ENCODE measurements at regions not wholly inside any gene's neighbourhood (a gene's known extent, or its start where the extent isn't known, plus 50 kb on each side); places are given as distances from the start of the nearest gene placed in this dataset.

DNA sequence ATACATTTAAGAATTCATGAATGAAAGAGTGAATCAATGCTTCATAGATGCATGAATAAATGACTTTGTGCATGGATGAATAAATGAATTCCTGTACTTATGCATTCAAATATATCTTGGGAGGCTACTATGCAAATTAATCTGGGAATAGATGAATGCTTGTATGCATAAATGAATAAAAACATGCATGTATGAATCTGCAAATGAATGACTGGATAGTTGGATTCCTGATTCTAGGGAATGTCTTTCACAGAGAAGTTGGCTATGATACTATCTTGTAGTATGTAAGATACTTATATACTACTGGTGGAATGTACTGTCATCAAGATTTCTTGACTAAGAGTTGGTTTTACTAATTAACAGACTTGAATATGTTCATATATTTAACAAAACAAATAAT is 75.3 kb upstream of the ASTN2 start:
- Histone ChIP-seq H3K27me3 (peaks cover 0 to 21% (median 0%) of the 10 kb centered on the region in 4 donors), H3K9me3 (no peaks in the 10 kb centered on the region), H3K4me1 (peaks cover 0 to 8% (median 0%) of the 10 kb centered on the region in 3 donors), H3K36me3 (no peaks in the 10 kb centered on the region), H3K27ac (no peak overlapping the region), H3K4me3 (no peak overlapping the region)
- intact Hi-C loops (cut with DNase I): no loop called here
- TF ChIP-seq, protein P1, sequence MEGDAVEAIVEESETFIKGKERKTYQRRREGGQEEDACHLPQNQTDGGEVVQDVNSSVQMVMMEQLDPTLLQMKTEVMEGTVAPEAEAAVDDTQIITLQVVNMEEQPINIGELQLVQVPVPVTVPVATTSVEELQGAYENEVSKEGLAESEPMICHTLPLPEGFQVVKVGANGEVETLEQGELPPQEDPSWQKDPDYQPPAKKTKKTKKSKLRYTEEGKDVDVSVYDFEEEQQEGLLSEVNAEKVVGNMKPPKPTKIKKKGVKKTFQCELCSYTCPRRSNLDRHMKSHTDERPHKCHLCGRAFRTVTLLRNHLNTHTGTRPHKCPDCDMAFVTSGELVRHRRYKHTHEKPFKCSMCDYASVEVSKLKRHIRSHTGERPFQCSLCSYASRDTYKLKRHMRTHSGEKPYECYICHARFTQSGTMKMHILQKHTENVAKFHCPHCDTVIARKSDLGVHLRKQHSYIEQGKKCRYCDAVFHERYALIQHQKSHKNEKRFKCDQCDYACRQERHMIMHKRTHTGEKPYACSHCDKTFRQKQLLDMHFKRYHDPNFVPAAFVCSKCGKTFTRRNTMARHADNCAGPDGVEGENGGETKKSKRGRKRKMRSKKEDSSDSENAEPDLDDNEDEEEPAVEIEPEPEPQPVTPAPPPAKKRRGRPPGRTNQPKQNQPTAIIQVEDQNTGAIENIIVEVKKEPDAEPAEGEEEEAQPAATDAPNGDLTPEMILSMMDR (IDR thresholded peaks at IDR 0.05): no peak
- TF ChIP-seq POLR2A (IDR thresholded peaks at IDR 0.05): no peak
- no peak for DNase-seq

DNA sequence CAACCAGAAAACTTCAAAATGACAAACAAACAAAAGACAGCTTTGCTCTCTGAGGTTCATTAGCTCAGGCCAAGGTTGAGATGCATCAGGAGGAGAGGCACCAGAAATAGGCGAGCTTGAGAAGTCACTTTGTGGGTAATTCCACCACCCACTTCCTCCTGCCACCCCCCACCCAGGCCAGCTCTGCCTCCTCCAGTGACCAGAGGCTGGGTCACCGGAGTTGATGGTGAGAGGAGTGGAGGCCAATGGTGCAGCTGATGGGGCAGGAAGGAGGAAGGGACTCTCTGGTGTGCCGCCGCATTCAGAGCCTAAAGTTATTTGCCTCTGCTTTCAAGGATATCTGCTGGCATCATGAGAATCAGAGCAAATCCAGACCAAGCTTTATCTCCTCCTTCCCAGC is 73.8 kb upstream of the ASTN2 start:
- H3K9me3 ChIP-seq: no peaks in the 10 kb centered on the region
- DNase-seq: no peak
- TF ChIP-seq POLR2A (IDR thresholded peaks at IDR 0.05): no peak
- TF ChIP-seq, protein P1 (IDR thresholded peaks at IDR 0.05): no peak
- H3K4me1 ChIP-seq: peaks cover 0 to 8% (median 0%) of the 10 kb centered on the region in 3 donors
- H3K27me3 ChIP-seq: peaks cover 0 to 26% (median 0%) of the 10 kb centered on the region in 4 donors
- 80 to 88% methylated on average over 2 to 4 of the region's 4 CpGs for WGBS, 2 donors
- no peaks in the 10 kb centered on the region for H3K36me3 ChIP-seq
- intact Hi-C loops (cut with DNase I): no loop called here
- no peak overlapping the region for H3K4me3 ChIP-seq
- H3K27ac ChIP-seq: no peak overlapping the region

DNA sequence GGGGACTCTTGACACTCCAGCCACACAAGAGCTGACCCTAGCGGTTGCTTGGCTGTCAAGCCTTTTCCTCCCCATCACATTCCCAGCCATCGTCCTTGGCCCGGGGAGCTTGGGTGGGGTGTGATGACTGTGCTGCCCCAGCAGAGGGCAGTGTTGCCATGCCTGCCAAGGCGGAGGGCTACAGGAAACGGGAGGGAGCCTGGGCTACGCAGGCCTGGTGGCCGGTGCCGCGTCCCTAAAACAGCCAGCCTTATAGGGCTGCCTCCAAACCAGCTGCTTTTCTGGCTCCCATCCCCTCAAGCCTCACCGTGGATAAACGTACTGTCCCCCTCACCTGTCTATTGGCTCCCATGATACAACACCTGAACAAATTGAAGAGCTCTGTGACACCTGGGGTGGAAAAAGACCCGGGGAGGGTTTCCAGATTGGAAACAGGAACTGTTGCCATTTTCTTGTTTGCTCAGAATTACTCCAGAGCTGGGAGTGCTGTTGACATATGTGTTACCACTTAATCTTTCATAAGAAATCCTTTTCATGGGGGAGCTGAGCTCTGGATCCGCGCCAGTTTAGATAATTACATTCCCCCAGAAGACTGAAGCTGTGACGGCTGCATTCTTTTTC is 72.8 kb upstream of the ASTN2 start:
- Histone ChIP-seq H3K4me1 (peaks cover 0 to 8% (median 0%) of the 10 kb centered on the region in 3 donors), H3K4me3 (peak overlapping the region in 1 of 4 donors; percentile 37), H3K27ac (no peak overlapping the region), H3K27me3 (peaks cover 0 to 26% (median 0%) of the 10 kb centered on the region in 4 donors), H3K36me3 (no peaks in the 10 kb centered on the region), H3K9me3 (no peaks in the 10 kb centered on the region)
- intact Hi-C loops (cut with DNase I): no loop called here
- DNase-seq: no peak
- TF ChIP-seq, protein P1 (IDR thresholded peaks at IDR 0.05): peak; percentile 41 to 94 (median 80)
- TF ChIP-seq POLR2A (IDR thresholded peaks at IDR 0.05): no peak
- WGBS, 2 donors: 11 to 15% methylated on average over 7 to 8 of the region's 15 CpGs

DNA sequence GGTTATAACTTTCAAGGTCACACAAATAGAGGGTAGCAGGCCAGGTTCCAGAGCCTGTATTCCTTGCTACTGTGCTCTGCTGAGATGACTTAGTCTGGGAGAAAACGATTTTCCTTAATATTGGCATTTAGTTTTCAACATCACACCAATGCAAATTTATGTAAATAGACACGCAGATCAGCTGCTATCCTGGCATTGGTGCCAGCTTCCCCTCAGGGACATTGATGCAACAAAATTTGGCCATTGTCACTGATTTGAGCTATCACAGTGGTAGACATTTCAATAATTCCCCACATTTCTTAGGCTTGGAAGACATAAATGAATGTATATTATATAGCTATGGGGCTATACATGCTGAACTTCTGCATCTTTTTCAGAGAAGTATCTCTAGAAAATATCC is 71.6 kb upstream of the ASTN2 start:
- Histone ChIP-seq H3K27me3 (peaks cover 0 to 26% (median 0%) of the 10 kb centered on the region in 4 donors), H3K4me3 (no peak overlapping the region), H3K27ac (no peak overlapping the region), H3K4me1 (peaks cover 0 to 8% (median 0%) of the 10 kb centered on the region in 3 donors), H3K9me3 (no peaks in the 10 kb centered on the region), H3K36me3 (no peaks in the 10 kb centered on the region)
- WGBS, 2 donors: 43 to 56% methylated on average over 2 of the region's 2 CpGs
- intact Hi-C loops (cut with DNase I): no loop called here
- TF ChIP-seq, protein P1 (IDR thresholded peaks at IDR 0.05): no peak
- TF ChIP-seq POLR2A (IDR thresholded peaks at IDR 0.05): no peak
- no peak for DNase-seq

DNA sequence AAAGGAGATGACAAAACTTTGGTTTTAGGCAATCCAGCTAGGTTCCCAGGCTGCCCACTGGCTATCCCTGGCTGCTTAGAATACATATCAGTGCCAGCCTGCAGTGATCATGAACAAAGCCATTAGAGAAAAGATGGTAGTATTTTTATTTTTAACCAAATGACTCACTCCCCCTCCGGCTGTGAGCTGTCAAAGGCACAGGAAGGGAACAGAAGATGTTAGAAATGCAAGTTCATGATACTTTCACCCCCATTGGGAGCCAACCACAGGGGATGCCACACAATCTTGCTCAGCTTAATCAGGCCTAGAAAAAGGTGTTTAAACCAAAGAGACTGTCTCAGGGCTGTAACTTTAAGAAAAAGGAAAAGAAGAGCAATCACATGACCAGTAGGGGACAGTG is 70.3 kb upstream of the ASTN2 start:
- WGBS, 2 donors: 0% methylated on average over 1 of the region's 1 CpG
- no peak for DNase-seq
- no peak overlapping the region for H3K27ac ChIP-seq
- H3K4me3 ChIP-seq: no peak overlapping the region
- TF ChIP-seq, protein P1 (IDR thresholded peaks at IDR 0.05): no peak
- TF ChIP-seq POLR2A (IDR thresholded peaks at IDR 0.05): no peak
- H3K36me3 ChIP-seq: no peaks in the 10 kb centered on the region
- peaks cover 0 to 8% (median 0%) of the 10 kb centered on the region in 3 donors for H3K4me1 ChIP-seq
- peaks cover 0 to 26% (median 0%) of the 10 kb centered on the region in 4 donors for H3K27me3 ChIP-seq
- intact Hi-C loops (cut with DNase I): no loop called here
- no peaks in the 10 kb centered on the region for H3K9me3 ChIP-seq
